Liver (tissue), 8 donors: ENCODE measurements at regions not wholly inside any gene's neighbourhood (a gene's known extent, or its start where the extent isn't known, plus 50 kb on each side); places are given as distances from the start of the nearest gene placed in this dataset.

Experiments used
- DNase-seq: peaks from one replicate; pipeline ENCODE4 v3.0.0-alpha.2; 2017; ENCODE audit warnings: low spot score
- H3K27ac ChIP-seq, 2 donors: one replicate each; pipeline ENCODE4 v1.7.0; 2013; ENCODE audit warnings: inconsistent platforms in 2 of 2, low read length in 2 of 2, control low read depth in 1 of 2, low read depth in 1 of 2, mild to moderate bottlenecking in 1 of 2
- H3K27me3 ChIP-seq, 4 donors: one replicate each; pipeline versions ENCODE4 v1.6.1 to v1.7.0; 2013; ENCODE audit warnings: low read length in 3 of 4, inconsistent platforms in 1 of 4, mild to moderate bottlenecking in 1 of 4, moderate library complexity in 1 of 4; ENCODE audit not compliant: control insufficient read depth in 4 of 4, insufficient read depth in 4 of 4
- H3K36me3 ChIP-seq, 4 donors: one replicate each; pipeline versions ENCODE4 v1.6.1 to v1.7.0; 2013; ENCODE audit warnings: low read length in 3 of 4, mild to moderate bottlenecking in 3 of 4, low read depth in 1 of 4, moderate library complexity in 1 of 4; ENCODE audit not compliant: control insufficient read depth in 4 of 4, insufficient read depth in 3 of 4
- H3K4me1 ChIP-seq, 4 donors: one replicate each; pipeline versions ENCODE4 v1.6.1 to v1.7.0; 2013; ENCODE audit warnings: low read length in 3 of 4, mild to moderate bottlenecking in 3 of 4, moderate library complexity in 1 of 4; ENCODE audit not compliant: control insufficient read depth in 4 of 4, insufficient read depth in 4 of 4
- H3K4me3 ChIP-seq, 3 donors: one replicate each; pipeline versions ENCODE4 v1.6.1 to v1.7.0; 2013; ENCODE audit warnings: low read length in 3 of 3, control low read depth in 1 of 3, low read depth in 1 of 3, mild to moderate bottlenecking in 1 of 3
- H3K9ac ChIP-seq, 2 donors: one replicate each; pipeline ENCODE4 v1.7.0; 2013; ENCODE audit warnings: low read length in 2 of 2, mild to moderate bottlenecking in 2 of 2, moderate library complexity in 2 of 2, control low read depth in 1 of 2, low read depth in 1 of 2
- H3K9me3 ChIP-seq, 4 donors: one replicate each; pipeline versions ENCODE4 v1.6.1 to v1.7.0; 2013; ENCODE audit warnings: low read length in 3 of 4; ENCODE audit not compliant: control insufficient read depth in 4 of 4
- FOXA2 ChIP-seq: IDR thresholded peaks from 2 replicates; pipeline ENCODE4 v1.6.1; 2016; ENCODE audit warnings: antibody characterized with exemption
- HNF4A ChIP-seq, 2 donors: conservative IDR thresholded peaks; 2 replicates each; pipeline ENCODE4 v1.6.1; 2016; ENCODE audit warnings: antibody characterized with exemption in 2 of 2, mild to moderate bottlenecking in 2 of 2
- HNF4G ChIP-seq: IDR thresholded peaks from 2 replicates; pipeline ENCODE4 v1.6.1; 2016; ENCODE audit warnings: antibody characterized with exemption
- JUND ChIP-seq, 2 donors: IDR thresholded peaks; 2 replicates each; pipeline ENCODE4 v1.6.1; 2016; ENCODE audit warnings: antibody characterized with exemption in 2 of 2
- RAD21 ChIP-seq, 2 donors: IDR thresholded peaks; 2 replicates each; pipeline ENCODE4 v1.6.1; 2016; ENCODE audit warnings: antibody characterized with exemption in 2 of 2, mild to moderate bottlenecking in 2 of 2
- TAF1 ChIP-seq: conservative IDR thresholded peaks from 2 replicates; pipeline ENCODE4 v1.6.1; 2016; ENCODE audit warnings: antibody characterized with exemption, mild to moderate bottlenecking
- YY1 ChIP-seq: IDR thresholded peaks from 2 replicates; pipeline ENCODE4 v1.6.1; 2016; ENCODE audit warnings: antibody characterized with exemption, mild to moderate bottlenecking
- WGBS: extraction: QIAGEN DNeasy Blood & Tissue Kit; methylation state at CpG from one replicate; pipeline ENCODE4 v1.1.7; 2013; 5-methylcytosine and 5-hydroxymethylcytosine counted together
- TF ChIP-seq, protein P1 (sequence below): IDR thresholded peaks from 2 replicates; pipeline ENCODE4 v1.6.1; 2016; ENCODE audit warnings: antibody characterized with exemption
- TF ChIP-seq, protein P2 (sequence below): IDR thresholded peaks from 2 replicates; pipeline ENCODE4 v1.6.1; 2016; ENCODE audit warnings: antibody characterized with exemption
- TF ChIP-seq, protein P3 (sequence below): IDR thresholded peaks from 2 replicates; pipeline ENCODE4 v1.6.1; 2016; ENCODE audit warnings: antibody characterized with exemption
- TF ChIP-seq, protein P4 (sequence below): IDR thresholded peaks from 2 replicates; pipeline ENCODE4 v1.6.1; 2016; ENCODE audit warnings: antibody characterized with exemption, mild to moderate bottlenecking
- TF ChIP-seq, protein P5 (sequence below): fragments of 150-350 bp; IDR thresholded peaks from 2 replicates; pipeline ENCODE4 v1.5.1; 2017; ENCODE audit warnings: improper control_type of control experiment, low read depth, low read length; ENCODE audit not compliant: missing input control
- donor health status: healthy.
- donor health status: healthy.
- donor health status: healthy.
- donor health status: healthy.
- donor health status: healthy.

DNA sequence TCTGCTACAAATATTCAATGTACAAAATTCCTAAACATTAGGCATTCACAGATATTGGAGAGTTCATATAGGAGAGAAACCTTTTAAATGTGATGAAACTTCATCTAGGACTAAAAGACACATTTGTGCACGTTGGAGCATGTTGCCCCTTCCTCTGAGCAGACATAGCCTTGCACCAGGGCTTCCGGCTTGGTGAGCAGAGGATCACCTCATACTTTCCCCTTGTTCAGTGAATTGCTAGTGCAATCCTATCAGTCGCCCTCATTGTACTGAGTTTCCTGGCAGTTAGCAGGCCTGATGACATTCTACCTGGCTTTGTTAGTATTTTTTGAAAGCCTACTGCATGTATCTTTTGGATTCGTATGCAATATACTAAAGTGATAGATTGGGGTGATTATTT lies 466.2 kb downstream of the SPRY1 start (continued):
- TF ChIP-seq, protein P1, sequence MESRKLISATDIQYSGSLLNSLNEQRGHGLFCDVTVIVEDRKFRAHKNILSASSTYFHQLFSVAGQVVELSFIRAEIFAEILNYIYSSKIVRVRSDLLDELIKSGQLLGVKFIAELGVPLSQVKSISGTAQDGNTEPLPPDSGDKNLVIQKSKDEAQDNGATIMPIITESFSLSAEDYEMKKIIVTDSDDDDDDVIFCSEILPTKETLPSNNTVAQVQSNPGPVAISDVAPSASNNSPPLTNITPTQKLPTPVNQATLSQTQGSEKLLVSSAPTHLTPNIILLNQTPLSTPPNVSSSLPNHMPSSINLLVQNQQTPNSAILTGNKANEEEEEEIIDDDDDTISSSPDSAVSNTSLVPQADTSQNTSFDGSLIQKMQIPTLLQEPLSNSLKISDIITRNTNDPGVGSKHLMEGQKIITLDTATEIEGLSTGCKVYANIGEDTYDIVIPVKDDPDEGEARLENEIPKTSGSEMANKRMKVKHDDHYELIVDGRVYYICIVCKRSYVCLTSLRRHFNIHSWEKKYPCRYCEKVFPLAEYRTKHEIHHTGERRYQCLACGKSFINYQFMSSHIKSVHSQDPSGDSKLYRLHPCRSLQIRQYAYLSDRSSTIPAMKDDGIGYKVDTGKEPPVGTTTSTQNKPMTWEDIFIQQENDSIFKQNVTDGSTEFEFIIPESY, result no peak
- no peak for TF ChIP-seq JUND (IDR thresholded peaks at IDR 0.05)

DNA sequence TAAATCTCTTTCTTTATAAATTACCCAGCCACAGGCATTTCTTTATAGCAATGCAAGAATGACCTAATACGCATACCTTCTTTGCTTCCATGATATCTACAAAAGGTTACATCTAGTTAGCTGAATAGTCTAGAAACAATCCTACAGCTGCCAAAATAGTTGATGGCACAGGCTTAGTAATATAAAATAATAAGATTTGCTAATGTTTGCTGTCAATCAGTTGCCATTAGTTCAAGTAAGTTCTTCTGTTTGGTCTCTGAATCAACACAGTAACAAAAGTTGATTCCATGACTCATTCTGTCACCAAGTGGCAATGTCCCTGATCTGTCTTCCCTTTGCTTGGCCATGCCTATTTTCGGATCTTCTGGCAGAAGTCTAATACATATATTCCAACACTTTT lies 470.2 kb downstream of the SPRY1 start:
- no peaks in the 10 kb centered on the region for H3K36me3 ChIP-seq
- H3K9me3 ChIP-seq, result peaks cover 0 to 3% (median 0%) of the 10 kb centered on the region in 4 donors
- no peaks in the 10 kb centered on the region for H3K27me3 ChIP-seq
- no peak overlapping the region for H3K27ac ChIP-seq
- no peak overlapping the region for H3K4me3 ChIP-seq
- no peaks in the 10 kb centered on the region for H3K4me1 ChIP-seq
- no peak overlapping the region for H3K9ac ChIP-seq
- no peak for DNase-seq
- TF ChIP-seq, protein P2, sequence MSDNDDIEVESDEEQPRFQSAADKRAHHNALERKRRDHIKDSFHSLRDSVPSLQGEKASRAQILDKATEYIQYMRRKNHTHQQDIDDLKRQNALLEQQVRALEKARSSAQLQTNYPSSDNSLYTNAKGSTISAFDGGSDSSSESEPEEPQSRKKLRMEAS, result no peak
- TF ChIP-seq, protein P1, result no peak
- TF ChIP-seq HNF4A (conservative IDR thresholded peaks at IDR 0.05) (no peak), JUND (IDR thresholded peaks at IDR 0.05) (no peak), YY1 (no peak)
- TF ChIP-seq, protein P3, sequence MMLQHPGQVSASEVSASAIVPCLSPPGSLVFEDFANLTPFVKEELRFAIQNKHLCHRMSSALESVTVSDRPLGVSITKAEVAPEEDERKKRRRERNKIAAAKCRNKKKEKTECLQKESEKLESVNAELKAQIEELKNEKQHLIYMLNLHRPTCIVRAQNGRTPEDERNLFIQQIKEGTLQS, result no peak
- TF ChIP-seq, protein P4, sequence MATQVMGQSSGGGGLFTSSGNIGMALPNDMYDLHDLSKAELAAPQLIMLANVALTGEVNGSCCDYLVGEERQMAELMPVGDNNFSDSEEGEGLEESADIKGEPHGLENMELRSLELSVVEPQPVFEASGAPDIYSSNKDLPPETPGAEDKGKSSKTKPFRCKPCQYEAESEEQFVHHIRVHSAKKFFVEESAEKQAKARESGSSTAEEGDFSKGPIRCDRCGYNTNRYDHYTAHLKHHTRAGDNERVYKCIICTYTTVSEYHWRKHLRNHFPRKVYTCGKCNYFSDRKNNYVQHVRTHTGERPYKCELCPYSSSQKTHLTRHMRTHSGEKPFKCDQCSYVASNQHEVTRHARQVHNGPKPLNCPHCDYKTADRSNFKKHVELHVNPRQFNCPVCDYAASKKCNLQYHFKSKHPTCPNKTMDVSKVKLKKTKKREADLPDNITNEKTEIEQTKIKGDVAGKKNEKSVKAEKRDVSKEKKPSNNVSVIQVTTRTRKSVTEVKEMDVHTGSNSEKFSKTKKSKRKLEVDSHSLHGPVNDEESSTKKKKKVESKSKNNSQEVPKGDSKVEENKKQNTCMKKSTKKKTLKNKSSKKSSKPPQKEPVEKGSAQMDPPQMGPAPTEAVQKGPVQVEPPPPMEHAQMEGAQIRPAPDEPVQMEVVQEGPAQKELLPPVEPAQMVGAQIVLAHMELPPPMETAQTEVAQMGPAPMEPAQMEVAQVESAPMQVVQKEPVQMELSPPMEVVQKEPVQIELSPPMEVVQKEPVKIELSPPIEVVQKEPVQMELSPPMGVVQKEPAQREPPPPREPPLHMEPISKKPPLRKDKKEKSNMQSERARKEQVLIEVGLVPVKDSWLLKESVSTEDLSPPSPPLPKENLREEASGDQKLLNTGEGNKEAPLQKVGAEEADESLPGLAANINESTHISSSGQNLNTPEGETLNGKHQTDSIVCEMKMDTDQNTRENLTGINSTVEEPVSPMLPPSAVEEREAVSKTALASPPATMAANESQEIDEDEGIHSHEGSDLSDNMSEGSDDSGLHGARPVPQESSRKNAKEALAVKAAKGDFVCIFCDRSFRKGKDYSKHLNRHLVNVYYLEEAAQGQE, result no peak
- WGBS, result 86% methylated on average over 2 of the region's 2 CpGs

DNA sequence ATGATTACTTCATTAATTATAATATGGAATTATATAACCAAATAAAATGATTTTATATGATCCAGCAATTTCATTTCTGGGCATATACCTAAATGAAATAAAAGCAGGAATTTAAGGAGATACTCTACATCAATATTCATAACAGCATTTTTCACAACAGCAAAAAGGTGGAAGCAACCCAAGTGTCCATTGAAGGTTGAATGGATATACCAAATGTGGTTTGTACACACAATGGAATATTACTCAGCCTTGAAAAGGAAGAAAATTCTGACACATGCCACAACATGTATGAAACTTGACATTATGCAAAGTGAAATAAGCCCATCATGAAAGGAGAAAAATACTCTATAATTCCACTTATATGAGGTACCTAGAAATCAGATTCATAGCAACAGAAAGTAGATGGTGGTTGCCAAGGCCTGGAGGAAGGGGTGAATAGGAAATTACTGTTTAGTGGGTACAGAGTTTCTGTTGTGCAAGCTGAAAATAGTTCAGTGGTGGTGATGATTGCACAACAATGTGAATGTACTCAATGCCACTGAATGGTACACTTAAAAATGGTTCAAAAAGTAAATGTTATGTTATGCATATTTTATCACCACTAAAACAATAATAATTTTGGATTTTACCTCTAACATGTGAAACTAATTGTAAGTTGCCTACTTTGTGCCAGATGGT lies 471.5 kb downstream of the SPRY1 start:
- Histone ChIP-seq H3K36me3 (no peaks in the 10 kb centered on the region), H3K4me1 (no peaks in the 10 kb centered on the region), H3K4me3 (no peak overlapping the region), H3K27ac (no peak overlapping the region), H3K9me3 (peaks cover 0 to 3% (median 0%) of the 10 kb centered on the region in 4 donors), H3K27me3 (no peaks in the 10 kb centered on the region), H3K9ac (no peak overlapping the region)
- TF ChIP-seq, protein P1, result no peak
- TF ChIP-seq, protein P5, sequence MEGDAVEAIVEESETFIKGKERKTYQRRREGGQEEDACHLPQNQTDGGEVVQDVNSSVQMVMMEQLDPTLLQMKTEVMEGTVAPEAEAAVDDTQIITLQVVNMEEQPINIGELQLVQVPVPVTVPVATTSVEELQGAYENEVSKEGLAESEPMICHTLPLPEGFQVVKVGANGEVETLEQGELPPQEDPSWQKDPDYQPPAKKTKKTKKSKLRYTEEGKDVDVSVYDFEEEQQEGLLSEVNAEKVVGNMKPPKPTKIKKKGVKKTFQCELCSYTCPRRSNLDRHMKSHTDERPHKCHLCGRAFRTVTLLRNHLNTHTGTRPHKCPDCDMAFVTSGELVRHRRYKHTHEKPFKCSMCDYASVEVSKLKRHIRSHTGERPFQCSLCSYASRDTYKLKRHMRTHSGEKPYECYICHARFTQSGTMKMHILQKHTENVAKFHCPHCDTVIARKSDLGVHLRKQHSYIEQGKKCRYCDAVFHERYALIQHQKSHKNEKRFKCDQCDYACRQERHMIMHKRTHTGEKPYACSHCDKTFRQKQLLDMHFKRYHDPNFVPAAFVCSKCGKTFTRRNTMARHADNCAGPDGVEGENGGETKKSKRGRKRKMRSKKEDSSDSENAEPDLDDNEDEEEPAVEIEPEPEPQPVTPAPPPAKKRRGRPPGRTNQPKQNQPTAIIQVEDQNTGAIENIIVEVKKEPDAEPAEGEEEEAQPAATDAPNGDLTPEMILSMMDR, result no peak
- TF ChIP-seq TAF1 (no peak), FOXA2 (no peak), RAD21 (IDR thresholded peaks at IDR 0.05) (no peak), HNF4G (no peak)
- TF ChIP-seq, protein P4, result no peak
- DNase-seq, result no peak
